Ishikawa (cell line): ENCODE measurements at regions not wholly inside any gene's neighbourhood (a gene's known extent, or its start where the extent isn't known, plus 50 kb on each side); places are given as distances from the start of the nearest gene placed in this dataset.

Experiments
- CEBPB ChIP-seq: IDR thresholded peaks from 2 replicates; pipeline ENCODE4 v1.6.1; 2012
- EP300 ChIP-seq: IDR thresholded peaks from 2 replicates; pipeline ENCODE4 v1.6.1; 2012; ENCODE audit warnings: borderline replicate concordance
- FOXM1 ChIP-seq: IDR thresholded peaks from 2 replicates; pipeline ENCODE4 v1.6.1; 2012; ENCODE audit warnings: low read depth, borderline replicate concordance
- NFIC ChIP-seq: IDR thresholded peaks from 2 replicates; pipeline ENCODE4 v1.6.1; 2012
- TAF1 ChIP-seq: IDR thresholded peaks from 2 replicates; pipeline ENCODE4 v1.6.1; 2012; ENCODE audit warnings: low read depth, mild to moderate bottlenecking
- YY1 ChIP-seq: IDR thresholded peaks from 2 replicates; pipeline ENCODE4 v1.6.1; 2012; ENCODE audit warnings: low read depth

DNA sequence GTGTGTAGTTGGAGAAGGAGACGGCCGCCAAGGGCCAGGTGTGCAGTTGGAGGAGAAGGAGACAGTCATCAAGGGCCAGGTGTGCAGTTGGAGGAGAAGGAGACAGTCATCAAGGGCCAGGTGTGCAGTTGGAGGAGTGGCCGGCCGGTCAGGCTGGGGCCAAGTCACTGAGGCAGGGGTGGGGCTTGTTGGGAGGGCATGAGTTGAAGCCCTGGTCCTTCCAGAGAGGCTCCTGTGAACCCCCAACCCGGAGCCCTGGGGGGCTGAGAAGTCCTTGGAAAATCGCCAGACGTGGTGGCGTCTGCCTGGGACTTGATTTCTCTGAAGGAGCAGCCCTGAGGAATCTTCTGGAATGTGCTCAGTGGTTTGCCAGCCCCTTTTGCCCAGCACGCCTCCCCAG, 1320.5 kb downstream of the BRD1 start:
- no peak for TF ChIP-seq TAF1
- TF ChIP-seq NFIC, result no peak
- no peak for TF ChIP-seq EP300
- TF ChIP-seq CEBPB, result no peak
- no peak for TF ChIP-seq YY1
- TF ChIP-seq FOXM1, result no peak
